Esophagus squamous epithelium (tissue), 4 donors: ENCODE measurements at regions not wholly inside any gene's neighbourhood (a gene's known extent, or its start where the extent isn't known, plus 50 kb on each side); places are given as distances from the start of the nearest gene placed in this dataset.

Experiments
- POLR2A ChIP-seq, 4 donors: fragments of 450-650 bp; IDR thresholded peaks; one replicate each; pipeline ENCODE4 v1.6.1; 2017; ENCODE audit warnings: antibody characterized with exemption in 4 of 4, mild to moderate bottlenecking in 4 of 4, moderate library complexity in 3 of 4
- TF ChIP-seq, protein P1 (sequence below), 6 experiments: fragments of 450-650 bp in 4 of 6; fragments of 200-600 bp in 2 of 6; sonication (generic) in 2 of 6; IDR thresholded peaks; one replicate each; pipeline ENCODE4 v1.5.1; 2016 to 2019; ENCODE audit warnings: antibody characterized with exemption in 6 of 6, mild to moderate bottlenecking in 4 of 6, moderate library complexity in 4 of 6

DNA sequence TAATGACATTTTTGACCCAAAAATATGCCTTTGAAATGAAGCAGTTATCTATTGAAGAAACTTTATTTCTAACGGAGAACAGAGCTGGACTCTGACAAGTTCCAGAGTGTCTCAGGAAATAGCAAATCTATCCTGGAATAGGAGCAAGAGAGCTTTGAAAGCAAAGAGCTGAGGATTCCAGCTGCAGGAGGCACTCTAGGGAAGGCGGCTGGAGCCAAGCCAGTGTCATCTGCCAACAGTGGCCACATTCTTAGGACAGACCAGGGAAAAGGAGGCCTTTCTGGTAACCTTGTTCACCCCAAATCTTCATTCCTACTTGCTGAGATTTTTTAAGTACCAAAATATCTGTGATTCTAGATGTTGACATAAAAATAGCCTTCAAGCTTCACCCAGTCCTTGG is 493.5 kb upstream of the B3GAT1 start:
- TF ChIP-seq, protein P1, sequence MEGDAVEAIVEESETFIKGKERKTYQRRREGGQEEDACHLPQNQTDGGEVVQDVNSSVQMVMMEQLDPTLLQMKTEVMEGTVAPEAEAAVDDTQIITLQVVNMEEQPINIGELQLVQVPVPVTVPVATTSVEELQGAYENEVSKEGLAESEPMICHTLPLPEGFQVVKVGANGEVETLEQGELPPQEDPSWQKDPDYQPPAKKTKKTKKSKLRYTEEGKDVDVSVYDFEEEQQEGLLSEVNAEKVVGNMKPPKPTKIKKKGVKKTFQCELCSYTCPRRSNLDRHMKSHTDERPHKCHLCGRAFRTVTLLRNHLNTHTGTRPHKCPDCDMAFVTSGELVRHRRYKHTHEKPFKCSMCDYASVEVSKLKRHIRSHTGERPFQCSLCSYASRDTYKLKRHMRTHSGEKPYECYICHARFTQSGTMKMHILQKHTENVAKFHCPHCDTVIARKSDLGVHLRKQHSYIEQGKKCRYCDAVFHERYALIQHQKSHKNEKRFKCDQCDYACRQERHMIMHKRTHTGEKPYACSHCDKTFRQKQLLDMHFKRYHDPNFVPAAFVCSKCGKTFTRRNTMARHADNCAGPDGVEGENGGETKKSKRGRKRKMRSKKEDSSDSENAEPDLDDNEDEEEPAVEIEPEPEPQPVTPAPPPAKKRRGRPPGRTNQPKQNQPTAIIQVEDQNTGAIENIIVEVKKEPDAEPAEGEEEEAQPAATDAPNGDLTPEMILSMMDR (IDR thresholded peaks at IDR 0.05): no peak
- TF ChIP-seq POLR2A (IDR thresholded peaks at IDR 0.05): no peak
